ENCODE measurements at regions not wholly inside any gene's neighbourhood (a gene's known extent, or its start where the extent isn't known, plus 50 kb on each side); places are given as distances from the start of the nearest gene placed in this dataset.

- TF ChIP-seq CTCF (IDR thresholded peaks at IDR 0.05) (no peak), EZH2 (IDR thresholded peaks at IDR 0.05) (no peak)
Measured at GRCh38 chr11:115672412-115672811, 168.2 kb upstream of the CADM1 start.
